ENCODE measurements at regions not wholly inside any gene's neighbourhood (a gene's known extent, or its start where the extent isn't known, plus 50 kb on each side); places are given as distances from the start of the nearest gene placed in this dataset.
"Not testable (repeated sequence)": the region's sequence is repeated elsewhere in the genome, so short reads cannot be mapped to it uniquely, and the experiment has no call there.

DNA sequence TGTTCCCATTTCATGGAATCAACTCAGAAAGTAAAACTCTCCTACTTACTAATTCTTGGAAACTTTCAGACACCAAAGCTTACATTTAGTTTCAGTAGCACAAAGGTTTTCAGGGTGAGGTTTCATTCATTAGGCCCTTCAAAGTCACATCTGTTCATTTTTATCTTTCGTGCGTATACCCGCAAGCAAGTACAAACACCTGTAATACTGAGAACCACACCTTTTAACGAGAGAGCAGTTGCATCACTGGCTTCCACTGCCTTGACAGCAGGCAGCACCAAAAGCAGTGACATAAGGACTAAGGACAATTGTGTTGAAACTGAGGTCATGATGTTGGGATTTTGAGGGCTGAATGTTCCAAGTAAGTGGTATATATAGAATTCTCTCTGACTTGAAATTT, 60.5 kb downstream of the GOLGA6L22 start:
- not testable (repeated sequence) for DNase-seq (ENCODE audit: low read depth)

GRCh38 chr15:22526537-22526936, 67.8 kb downstream of the GOLGA6L22 start:
- DNase-seq (ENCODE audit: low read depth) = not testable (repeated sequence)

GRCh38 chr15:22527016-22527415, 68.3 kb downstream of the GOLGA6L22 start:
- DNase-seq (ENCODE audit: low read depth) = not testable (repeated sequence)

DNA sequence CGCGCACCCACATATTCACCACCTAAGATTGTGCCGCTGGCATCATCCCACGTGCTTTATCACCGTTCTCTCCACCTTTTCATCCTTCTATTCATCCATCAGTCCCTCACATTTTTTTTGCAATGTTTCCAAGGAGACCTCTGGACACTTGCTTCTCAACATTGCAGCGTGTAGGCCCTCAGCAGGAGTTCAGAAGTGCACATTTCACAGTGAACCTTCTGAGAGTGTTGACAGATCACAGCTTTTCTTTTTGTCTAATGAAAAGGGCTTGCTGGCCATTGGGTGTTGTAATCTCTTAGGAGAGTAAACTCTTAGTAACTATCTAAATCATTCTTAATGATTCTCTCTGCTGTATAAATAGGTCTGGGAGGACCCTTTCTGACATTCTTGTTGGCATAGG, 70.5 kb downstream of the GOLGA6L22 start:
- DNase-seq (ENCODE audit: low read depth) = not testable (repeated sequence)

DNA sequence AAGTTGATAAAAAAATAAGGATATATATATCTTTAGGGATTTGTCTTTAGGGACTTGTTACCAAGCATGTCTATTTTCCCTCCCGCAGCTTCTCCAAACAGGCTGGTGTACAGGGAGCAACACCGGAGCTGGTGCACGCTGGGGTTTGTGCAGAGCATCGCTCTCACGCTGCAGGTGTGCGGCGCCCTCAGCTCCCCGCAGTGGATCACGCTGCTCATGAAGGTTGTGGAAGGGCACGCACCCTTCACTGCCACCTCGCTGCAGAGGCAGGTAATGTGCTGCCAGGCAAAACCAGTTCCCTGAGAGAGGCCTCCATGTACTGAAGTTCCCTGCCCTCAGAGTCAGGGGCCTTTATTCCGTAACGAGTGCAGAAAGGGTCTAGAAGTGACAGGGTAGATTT, 101.0 kb downstream of the GOLGA6L22 start:
- DNase-seq (ENCODE audit: low read depth) = not testable (repeated sequence)

GRCh38 chr15:22561716-22562115, 103.0 kb downstream of the GOLGA6L22 start:
- DNase-seq (ENCODE audit: low read depth) = not testable (repeated sequence)

- not testable (repeated sequence) for DNase-seq (ENCODE audit: low read depth)
Measured at GRCh38 chr15:22566510-22566909, 107.8 kb downstream of the GOLGA6L22 start.

GRCh38 chr15:22569486-22569885, 110.8 kb downstream of the GOLGA6L22 start:
- not testable (repeated sequence) for DNase-seq (ENCODE audit: low read depth)

GRCh38 chr15:22572152-22572735, 113.5 kb downstream of the GOLGA6L22 start:
- DNase-seq (ENCODE audit: low read depth) = not testable (repeated sequence)

GRCh38 chr15:22572792-22573191, 114.1 kb downstream of the GOLGA6L22 start:
- DNase-seq (ENCODE audit: low read depth) = not testable (repeated sequence)

- not testable (repeated sequence) for DNase-seq (ENCODE audit: low read depth)
Measured at GRCh38 chr15:22577828-22578227, 119.1 kb downstream of the GOLGA6L22 start.

DNA sequence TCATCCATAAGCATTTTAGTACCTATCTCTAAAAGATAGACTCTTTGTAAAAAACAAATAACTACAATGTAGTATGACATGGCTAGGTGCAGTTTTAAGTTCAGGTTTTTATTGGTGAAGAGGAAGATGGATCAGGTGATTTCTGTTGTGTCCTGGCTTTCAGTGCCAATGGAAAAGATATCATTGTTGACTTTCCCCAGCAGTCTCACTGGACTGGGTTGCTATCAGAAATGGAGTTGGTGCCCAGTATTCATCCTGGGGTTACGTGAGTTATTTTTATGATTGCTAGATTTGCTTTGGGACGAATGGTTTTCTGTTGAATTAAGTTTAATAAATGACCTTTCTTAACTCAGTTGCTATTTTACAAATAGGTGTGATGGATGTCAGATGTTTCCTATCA, 120.5 kb downstream of the GOLGA6L22 start:
- DNase-seq (ENCODE audit: low read depth) = not testable (repeated sequence)

GRCh38 chr15:22587391-22587790, 128.7 kb downstream of the GOLGA6L22 start:
- DNase-seq (ENCODE audit: low read depth) = not testable (repeated sequence)

GRCh38 chr15:22598552-22598951, 139.8 kb downstream of the GOLGA6L22 start:
- not testable (repeated sequence) for DNase-seq (ENCODE audit: low read depth)

- DNase-seq (ENCODE audit: low read depth) = not testable (repeated sequence)
Measured at GRCh38 chr15:22599526-22600320, 141.0 kb downstream of the GOLGA6L22 start.

DNA sequence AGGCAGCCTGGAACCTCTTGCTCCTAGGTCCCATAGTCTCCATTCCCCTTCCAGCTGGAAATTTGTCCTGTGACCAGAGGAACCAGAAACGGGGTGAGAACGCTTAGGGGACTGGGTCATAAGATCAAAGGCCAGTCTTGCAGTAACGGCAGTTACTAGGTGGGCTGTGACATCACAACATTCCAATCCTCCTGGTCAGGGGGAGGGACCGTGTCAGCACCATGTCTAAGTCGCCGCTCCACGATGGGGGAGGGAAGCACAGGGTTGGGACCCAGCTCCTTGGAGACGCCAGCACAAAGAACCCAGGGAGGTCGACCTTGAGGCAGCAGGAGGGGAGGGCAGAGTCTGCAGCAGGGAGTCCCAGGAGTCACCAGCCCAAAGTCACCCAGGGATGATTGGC, 158.3 kb downstream of the GOLGA6L22 start:
- not testable (repeated sequence) for DNase-seq (ENCODE audit: low read depth)

DNA sequence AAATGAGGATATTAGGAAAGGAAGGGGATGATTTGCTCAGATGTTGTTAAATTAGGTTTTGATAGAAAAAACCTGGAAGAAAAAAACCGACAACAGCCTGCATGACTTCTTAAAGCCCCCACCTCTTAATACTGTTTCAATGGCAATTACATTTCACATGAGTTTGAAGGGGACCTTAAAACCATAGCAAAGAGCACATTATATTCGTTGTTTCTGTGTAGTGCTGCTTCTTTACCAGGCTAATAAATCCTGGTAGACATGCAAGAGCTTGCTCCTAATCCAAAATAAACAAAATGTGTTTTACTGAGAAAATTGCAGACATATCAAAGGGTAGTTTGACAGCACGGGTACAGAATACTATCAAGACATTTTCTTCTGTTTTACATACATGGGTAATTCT, 154.7 kb upstream of the NIPA1 start:
- DNase-seq (ENCODE audit: low read depth) = not testable (repeated sequence)

- not testable (repeated sequence) for DNase-seq (ENCODE audit: low read depth)
Measured at GRCh38 chr15:22639983-22640382, 146.5 kb upstream of the NIPA1 start.

DNA sequence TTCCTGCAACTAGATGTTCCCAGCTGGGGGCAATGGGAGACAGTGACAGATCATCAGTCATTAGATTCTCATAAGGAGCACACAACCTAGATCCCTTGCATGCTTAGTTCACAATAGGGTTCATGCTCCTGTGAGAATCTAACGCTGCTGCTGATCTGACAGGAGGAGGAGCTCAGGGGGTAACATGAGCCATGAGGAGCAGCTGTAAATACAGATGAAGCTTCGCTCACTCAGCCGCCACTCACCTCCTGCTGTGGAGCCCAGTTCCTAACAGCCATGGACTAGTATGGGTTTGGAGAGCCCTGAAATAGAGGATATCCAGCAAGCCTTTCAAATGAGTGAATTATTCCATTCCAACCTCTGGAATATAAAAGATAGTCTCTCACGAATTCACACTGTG, 137.0 kb upstream of the NIPA1 start:
- DNase-seq (ENCODE audit: low read depth) = not testable (repeated sequence)

DNA sequence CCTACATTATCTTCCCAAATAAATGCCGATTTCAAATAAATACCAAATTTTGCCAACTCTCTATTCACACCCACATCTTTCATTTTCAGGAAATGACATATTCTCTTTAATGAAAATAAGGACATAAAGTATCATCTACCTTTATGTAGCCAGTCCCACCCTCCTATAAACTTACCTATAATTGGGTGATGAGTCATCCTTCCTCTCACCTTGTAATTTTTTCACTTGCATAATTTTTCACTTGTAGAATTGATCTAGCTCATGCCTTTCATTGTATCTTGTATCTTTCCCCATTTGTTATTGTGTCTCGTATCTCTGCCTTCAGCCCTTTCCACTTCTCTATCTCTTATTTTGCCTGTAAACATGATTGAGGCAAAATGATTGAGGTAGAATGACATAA, 135.3 kb upstream of the NIPA1 start:
- DNase-seq (ENCODE audit: low read depth) = not testable (repeated sequence)

- peak; percentile 8 for DNase-seq (ENCODE audit: low read depth)
Measured at GRCh38 chr15:22664294-22665058, 122.0 kb upstream of the NIPA1 start.

DNA sequence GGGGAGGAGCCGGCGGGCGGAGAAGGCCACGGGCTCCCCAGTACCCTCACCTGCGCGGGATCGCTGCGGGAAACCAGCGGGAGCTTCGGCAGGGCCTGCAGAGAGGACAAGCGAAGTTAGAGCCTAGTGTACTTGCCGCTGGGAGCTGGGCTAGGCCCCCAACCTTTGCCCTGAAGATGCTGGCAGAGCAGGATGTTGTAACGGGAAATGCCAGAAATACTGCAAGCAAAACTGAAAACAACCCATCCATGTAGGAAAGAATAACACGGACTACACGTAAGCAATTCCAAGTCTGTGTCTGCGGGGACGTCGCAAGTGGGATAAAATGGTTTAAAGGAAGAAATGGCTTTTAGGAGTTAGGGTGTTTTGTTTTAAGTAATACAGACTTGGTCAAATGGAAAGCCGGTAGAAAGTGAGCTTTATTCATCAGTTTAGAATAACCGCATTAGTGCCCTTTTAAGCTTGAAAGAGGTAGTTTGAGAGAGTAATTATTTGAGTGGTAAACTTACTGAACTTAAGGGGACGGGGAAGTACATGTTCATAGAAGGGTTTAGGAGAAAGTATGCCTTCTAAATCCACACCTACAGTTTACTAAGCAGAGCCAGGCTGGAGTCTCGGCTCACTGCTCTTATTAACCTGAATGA, 121.3 kb upstream of the NIPA1 start:
- peak; percentile 5 for DNase-seq (ENCODE audit: low read depth)
